ENCODE measurements at regions not wholly inside any gene's neighbourhood (a gene's known extent, or its start where the extent isn't known, plus 50 kb on each side); places are given as distances from the start of the nearest gene placed in this dataset.

- DNase-seq: no peak
Observed at GRCh38 chr2:160680294-160680693, 186.7 kb upstream of the RBMS1 start.

DNA sequence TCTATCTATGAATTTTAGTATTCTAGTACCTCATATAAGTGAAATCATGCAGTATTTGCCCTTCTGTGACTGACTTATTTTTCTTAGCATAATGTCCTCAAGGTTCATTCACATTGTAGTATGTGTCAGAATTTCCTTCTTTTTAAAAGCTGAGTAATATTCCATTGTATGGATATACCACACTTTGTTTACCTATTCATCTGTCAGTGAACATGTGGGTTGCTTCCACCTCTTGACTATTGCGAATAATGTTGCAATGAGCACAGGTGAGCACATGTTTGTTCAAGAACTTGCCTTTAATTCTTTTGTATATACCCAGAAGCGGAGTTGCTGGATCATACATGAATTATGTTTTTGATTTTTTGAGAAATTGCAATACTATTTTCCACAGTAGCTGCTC, 187.4 kb upstream of the RBMS1 start:
- DNase-seq: no peak

DNA sequence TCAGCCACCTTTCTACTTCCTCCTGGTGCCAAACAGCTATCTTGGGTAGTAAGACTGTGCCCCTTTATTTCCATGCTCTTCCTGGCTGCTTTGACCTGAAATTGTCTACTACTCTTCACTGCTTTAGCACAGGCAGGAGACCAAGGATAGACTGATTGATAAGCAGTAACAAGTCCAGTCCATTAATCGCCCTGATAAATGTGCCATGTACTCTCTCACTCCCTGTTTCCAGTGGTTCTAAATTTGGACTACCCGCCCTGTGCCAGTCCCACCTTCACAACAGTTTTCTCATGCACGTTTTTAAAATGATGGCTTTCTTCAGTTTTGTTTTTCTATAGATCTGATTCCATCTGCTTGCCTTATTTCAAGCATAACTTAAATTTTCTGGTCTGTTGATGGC, 189.6 kb upstream of the RBMS1 start:
- no peak for DNase-seq

DNA sequence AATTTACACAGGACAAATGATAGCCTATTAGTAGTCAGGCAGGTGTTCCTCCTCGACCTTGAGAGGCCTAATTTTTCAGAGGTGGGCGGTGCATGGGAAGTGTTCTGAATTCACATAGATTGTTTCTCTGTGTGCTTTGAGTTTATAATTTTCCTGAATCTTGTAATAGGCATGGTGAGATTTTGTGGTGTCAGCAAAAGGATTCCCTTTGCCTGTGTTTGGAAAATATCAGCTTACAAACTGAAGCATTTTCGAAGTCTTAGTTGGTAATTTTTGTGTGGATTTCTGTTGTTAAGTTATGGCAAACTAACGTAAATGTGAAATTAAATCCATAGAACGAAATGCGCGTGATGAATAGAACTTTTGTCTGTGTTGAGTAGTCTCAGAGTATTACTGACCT, 194.0 kb upstream of the RBMS1 start:
- no peak for DNase-seq

- DNase-seq: no peak
Observed at GRCh38 chr2:160689441-160689840, 195.8 kb upstream of the RBMS1 start.

DNA sequence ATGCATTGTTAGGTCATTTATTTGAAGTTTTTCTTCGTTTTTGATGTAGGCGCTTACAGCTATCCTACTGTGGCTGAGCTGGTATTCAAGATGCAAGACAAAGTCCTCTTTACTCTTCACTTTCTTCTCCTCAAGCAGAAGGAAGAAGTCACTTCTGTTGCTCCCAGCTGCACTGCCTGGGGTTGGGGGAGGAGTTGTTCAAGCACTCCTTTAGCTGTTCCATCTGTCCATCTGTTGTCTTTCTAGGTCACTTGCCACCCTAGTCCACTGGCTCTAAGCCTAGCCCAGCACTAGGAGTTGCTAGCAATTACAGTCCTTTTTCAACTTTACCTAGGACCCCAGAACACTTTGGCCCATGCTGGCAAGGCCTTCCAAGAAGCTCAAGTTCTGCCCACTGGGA, 200.6 kb upstream of the RBMS1 start:
- no peak for DNase-seq

DNA sequence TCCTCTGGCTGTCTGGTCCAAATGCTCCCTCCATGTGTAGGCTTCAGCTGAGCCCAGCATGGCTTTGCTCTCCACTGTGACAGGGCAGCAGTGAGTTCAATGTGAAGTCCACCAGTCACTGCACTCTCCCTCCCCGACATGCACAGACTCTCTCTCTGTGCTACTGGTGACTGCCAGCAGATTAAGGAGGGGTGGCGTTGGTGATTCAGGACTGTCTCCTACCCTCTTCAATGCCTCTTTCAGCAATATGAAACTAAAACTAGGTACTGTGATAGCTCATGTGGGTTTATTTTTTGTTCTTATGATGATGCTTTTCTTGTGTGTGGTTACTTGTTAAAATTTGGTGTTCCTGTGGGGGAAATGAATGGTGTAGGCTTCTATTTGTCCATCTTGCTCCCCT, 201.0 kb upstream of the RBMS1 start:
- DNase-seq: peak; percentile 6

GRCh38 chr2:160695402-160696086, 201.9 kb upstream of the RBMS1 start:
- DNase-seq: no peak

DNA sequence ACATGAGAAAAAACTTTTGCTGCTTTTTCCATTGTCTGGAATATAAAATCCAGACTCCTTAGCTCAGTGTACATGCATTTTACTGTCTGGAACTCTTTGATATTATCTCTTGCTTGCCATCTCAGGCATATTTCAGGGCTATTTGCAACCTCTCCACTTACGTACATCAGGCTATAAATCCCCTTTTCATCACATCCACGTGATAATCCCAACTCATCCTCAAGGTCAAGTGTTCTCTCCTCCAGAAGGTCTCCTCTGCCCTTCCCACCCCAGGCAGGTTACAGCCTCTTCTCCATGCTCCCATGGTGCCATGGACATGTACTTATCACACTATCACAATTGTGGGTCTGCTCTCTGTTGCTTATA, 202.5 kb upstream of the RBMS1 start:
- DNase-seq: no peak

DNA sequence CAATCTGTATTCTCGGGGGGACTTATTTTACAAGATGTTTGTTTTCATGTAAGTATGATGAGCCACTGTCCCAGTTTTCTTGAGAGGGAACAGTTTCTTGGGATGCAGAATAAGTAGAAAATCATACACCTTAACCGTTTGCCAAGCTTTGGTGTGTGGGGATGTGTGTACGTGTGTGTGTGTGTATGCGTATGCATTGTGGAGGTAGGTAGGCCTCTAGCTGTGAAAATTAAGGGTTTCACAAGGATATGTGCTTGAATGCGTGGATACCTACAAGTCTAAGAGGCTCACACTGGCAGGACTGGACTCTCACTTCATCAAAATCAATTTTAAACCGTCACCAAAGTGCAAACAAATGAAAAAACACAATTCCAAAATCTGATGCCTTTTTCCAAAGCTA, 204.2 kb upstream of the RBMS1 start:
- no peak for DNase-seq

DNA sequence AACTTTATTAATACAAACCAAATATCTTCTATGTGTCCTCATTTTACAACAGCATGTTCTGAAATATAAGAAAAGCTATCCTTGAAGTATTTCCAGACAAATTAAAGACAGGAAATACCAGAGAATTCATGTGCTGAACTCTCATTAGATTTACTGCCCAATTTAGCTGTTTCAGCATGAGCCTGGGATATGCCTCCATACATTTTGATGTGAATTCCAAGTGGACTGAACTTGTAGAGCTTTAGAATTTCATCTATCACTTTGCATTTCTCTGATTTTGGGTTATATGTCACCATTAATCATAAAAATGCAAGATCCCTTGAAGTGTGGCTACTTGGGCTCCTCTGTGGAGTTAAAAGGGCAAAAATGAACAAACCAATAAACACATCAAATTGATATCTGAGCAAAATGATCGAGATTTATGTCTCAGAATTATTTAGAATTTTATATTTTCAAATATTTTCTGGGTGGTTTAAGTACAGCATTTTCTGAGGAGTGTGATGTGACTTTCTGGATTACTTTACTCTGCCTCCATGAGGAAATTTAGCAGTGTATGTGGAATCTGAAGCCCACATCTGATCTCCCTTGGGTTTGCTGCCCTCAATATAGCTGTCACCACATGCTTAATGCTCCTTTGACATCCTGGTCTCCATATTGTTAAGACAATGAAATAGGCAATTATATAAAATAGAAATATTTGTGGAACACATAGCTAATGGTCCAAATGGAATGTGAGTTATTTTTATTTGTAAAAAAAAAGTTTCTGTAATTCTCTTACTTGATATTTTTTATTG, 206.6 kb upstream of the RBMS1 start:
- no peak for DNase-seq

DNA sequence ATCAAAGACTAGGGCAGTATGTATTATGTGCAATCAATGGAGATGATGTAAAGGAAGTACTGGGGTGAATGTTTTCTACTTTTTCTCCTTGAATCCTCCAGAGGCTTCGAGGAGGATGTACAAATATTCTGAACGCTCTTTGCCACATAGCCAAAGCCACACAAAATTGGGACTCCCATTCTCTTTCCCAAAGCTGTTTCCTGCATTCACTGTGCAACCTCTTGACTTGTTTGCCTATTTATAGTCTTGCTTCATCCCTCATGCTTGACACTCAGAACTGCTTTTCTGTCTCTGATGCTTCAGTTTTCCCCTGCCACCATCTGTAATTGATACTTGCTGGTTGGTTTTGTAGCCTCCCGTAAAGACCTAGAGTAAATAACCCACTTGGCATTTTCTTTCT, 208.2 kb upstream of the RBMS1 start:
- no peak for DNase-seq

DNA sequence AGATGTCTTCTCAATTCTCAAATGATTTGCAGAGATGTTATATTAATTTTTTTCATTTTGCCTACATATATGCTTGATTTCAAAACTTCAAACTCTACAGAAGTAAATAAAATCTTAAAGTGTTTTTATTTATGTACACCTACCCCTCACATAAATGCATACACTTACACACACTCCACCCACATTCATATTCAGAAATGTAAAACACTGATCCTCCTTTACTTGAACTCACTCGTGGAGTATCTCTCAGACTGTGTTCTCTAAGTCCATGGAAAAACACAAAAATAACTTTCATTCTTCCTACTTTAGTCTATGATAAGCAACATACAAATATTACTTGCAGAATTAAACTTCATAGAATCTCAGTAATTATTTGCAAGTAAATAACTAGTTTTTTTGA, 209.1 kb upstream of the RBMS1 start:
- no peak for DNase-seq

DNA sequence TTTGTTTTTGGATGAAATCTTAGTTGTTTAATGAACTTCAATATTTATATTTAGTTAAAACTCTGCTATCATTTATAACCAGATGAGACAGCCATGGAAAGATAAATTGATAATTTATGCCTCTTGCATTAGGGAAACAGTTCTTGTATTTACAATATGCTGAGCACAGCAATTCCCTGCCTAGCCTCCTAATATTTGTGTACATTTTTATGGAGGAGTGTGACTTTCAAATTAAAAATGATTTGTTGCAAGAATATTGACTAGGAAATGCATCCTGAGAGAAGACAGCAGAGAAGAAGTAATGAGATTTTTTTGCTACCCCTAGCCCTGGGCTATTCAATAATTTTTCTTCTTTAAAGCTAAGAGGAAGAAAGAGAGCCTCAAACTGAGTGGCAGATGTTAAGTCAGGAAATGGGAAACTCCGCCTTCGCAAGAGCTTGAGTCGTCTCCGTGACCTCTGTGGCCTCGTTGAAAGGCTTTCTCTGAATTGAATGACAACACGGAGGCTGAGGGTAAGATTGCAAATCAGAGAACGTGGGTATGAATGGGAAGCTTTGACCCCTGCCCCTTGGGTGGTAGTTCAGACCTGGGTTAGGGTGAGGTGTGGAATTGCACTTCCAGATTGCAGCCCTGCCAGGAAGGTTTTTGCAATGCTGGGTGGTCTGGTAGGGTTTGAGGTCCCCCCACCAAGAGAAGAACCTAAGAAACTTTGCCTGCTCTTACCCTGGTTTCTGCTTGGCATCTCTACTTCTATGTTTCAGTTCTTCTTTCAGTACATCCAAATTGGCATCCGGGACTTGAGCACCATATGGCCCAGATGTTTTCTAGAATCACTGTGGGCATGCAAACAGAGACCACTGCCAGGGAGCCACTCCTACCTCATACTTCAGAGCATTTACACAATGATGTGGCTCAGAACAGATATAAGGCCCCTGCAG, 210.3 kb upstream of the RBMS1 start:
- no peak for DNase-seq

DNA sequence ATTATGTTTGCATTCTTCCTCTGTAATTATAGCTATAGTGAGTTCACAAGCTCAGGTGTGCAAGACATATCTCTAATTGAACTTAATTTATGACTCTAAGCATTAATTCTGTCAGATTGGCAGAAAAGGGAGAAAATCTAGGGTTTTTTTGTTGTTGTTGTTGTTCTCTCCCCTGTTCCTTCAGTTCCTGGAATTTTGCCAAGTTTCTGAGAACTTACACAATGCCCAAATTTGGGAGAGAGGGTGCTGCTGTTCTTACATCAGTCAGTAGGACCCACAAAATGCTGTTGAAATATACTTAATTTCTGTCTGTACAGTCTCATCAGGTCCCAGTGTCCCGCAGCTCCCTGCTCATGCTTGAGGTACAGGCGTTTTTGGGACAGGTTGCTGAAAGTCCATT, 221.8 kb upstream of the RBMS1 start:
- no peak for DNase-seq

- DNase-seq: no peak
Observed at GRCh38 chr2:160719116-160719515, 225.5 kb upstream of the RBMS1 start.

- DNase-seq: no peak
Observed at GRCh38 chr2:160720098-160720497, 226.5 kb upstream of the RBMS1 start.

- no peak for DNase-seq
Observed at GRCh38 chr2:160721089-160722040, 227.8 kb upstream of the RBMS1 start.

DNA sequence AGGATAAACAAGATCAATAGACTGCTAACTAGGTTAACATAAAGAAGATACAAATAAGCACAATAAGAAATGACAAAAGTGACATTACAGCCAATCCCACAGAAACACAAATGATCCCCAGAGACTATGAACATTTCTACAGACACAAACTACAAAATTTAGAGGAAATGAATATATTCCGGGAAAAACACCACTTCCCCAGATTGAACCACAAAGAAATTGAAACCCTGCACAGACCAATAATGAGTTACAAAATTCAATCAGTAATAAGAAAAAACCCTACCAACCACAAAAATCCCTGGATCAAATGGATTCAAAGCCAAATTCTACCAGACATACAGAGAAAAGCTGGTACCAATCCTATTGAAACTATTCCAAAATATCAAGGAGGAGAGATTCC, 232.4 kb upstream of the RBMS1 start:
- DNase-seq: no peak

DNA sequence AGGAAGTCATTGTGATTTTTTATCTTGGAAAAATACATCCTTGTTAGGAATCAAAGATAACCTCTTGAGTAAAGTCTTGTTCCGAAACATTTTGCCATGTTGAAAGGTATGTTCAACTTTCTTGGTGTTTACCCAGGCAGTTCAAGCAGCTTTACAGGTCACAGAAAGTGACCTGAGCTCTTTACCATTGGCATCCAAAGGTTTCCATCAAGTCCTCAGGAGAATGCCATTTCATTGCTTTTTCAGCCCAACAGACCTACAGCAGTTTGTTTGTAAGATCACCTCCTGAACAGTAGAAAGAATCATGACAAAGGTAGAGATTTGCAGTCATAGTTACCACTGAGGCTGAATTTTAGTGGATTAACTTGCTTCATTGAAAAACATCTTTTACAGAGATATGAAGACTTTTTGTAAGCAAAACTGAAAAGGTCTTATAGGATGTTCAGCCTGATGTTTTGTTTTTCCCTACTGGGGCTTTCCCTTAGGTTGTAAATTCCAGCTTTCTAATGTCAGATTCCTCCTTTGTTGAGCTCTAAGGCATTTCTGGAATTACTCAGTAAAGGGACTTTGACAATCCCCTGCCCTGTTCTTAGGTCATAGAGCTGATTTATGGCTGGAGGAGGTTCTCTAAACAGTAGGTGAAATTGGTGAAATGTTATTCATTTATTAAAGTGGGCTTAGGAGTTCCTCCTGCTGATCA, 236.8 kb upstream of the RBMS1 start:
- DNase-seq: no peak

GRCh38 chr2:160731415-160731814, 237.8 kb upstream of the RBMS1 start:
- DNase-seq: no peak

- DNase-seq: no peak
Observed at GRCh38 chr2:160731856-160732255, 238.2 kb upstream of the RBMS1 start.

All from activated naive CD4-positive, alpha-beta T cell treated with Interleukin-2 at 50 U/mL for 16 hours (primary cell).